ENCODE measurements at regions not wholly inside any gene's neighbourhood (a gene's known extent, or its start where the extent isn't known, plus 50 kb on each side); places are given as distances from the start of the nearest gene placed in this dataset.

- TF ChIP-seq CTCF (conservative IDR thresholded peaks at IDR 0.05; ENCODE audit: low read depth, low read length) (no peak), EZH2 (IDR thresholded peaks at IDR 0.05; ENCODE audit: borderline replicate concordance, low read depth, low read length, poor library complexity, severe bottlenecking) (no peak)
Measured at GRCh38 chr5:145408048-145408341, 427.1 kb downstream of the PRELID2 start.

Measured in A673 (cell line).